Suppressor macrophage treated with lipopolysaccharide for 4 hours (primary cell): ENCODE measurements at regions not wholly inside any gene's neighbourhood (a gene's known extent, or its start where the extent isn't known, plus 50 kb on each side); places are given as distances from the start of the nearest gene placed in this dataset.
A peak's percentile ranks its signal among the peaks of the same experiment; 100 is the strongest.
"Not testable (repeated sequence)": the region's sequence is repeated elsewhere in the genome, so short reads cannot be mapped to it uniquely, and the experiment has no call there.

ENCODE experiments used
- DNase-seq: peaks from one replicate; pipeline ENCODE4 v3.0.0-alpha.2; 2020

- no peak for DNase-seq
These were observed 80.8 kb upstream of the PAX2 start for GRCh38 chr10:100664316-100665149.

- not testable (repeated sequence) for DNase-seq
These were observed 78.7 kb upstream of the PAX2 start for GRCh38 chr10:100666634-100667033.

- DNase-seq: no peak
These were observed 75.8 kb upstream of the PAX2 start for GRCh38 chr10:100669616-100670015.

GRCh38 chr10:100670368-100670767, 75.0 kb upstream of the PAX2 start:
- no peak for DNase-seq

DNA sequence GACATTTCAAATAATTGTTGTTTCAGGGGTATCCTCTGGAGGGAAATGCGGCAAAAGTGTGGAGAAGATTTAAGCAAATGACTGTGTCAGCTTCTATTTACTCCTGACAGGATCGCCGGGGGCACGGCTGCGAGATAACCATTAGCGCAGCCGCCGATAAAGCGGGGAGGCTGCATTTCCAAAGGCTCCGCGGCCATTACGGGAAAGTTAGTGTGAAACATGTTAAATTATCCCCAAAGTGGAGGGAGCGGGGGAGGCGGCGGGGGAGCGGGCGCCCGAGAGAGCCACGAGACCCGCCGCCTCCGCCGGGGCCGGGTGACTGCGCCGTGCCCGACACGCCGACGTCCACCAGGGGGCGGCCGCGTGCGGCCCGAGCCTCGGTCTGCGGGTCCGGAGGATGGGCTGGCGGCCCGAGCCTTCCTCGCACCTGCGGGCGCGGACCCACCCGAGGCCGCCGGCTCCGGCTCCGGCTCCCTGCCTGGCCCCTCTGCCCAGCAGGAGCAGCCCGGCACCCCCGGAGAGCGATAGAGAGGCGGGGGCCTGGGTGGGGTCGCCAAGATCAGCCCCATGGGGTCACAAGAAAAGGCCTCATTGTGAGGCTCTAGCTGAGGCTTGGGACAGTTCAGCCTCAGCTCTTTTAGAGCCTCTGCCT, 74.4 kb upstream of the PAX2 start:
- DNase-seq: peak; percentile 65

- no peak for DNase-seq
These were observed 73.2 kb upstream of the PAX2 start for GRCh38 chr10:100672199-100672598.

DNA sequence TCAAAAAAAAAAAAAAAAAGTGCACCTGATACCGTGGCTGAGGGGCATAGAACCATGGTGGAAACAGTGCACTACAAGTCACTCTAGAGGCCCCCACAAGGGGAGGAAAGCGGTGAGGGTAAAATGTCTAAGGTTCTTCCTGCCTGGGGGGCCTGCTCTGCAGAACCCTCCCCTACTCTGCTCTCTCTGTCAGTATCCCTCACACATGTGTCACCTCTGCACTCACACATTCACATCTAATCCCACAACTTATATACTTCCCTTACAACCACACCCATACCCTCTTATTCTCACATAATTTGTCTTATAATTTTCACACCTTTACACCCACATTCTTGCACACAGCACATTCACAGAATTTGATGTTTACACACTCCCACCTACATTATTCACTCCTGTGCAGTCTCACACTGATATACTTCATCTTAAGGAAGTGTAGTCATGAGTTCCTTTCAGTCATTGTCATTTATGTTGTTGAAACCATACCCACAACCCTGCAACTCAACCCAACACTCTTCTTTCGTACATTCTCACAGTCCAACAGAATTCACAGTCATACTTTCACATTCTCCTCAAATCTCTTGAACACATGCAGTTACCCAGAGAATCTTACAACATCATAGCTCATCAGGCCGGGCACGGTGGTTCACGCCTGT, 68.0 kb upstream of the PAX2 start:
- DNase-seq: no peak

DNA sequence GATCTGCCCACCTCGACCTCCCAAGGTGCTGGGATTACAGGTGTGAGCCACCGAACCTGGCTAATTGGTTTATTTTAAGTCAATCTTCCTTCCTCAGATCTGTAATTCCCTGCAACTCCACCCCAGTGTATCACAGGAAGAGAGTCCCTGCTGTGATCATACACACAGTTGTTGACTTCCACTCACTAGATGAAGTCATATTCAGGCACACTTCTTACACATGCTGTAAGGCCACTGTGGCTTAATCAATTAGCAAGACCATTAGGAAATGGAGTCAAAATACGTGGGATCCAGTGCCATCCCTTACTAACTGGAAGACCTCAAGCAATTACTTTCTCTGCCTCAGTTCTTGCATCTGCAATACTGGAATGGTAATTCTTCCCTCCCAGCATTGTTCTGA, 66.1 kb upstream of the PAX2 start:
- DNase-seq: no peak

- DNase-seq: no peak
These were observed 62.4 kb upstream of the PAX2 start for GRCh38 chr10:100683004-100683403.

- no peak for DNase-seq
These were observed 61.7 kb upstream of the PAX2 start for GRCh38 chr10:100683545-100684300.

DNA sequence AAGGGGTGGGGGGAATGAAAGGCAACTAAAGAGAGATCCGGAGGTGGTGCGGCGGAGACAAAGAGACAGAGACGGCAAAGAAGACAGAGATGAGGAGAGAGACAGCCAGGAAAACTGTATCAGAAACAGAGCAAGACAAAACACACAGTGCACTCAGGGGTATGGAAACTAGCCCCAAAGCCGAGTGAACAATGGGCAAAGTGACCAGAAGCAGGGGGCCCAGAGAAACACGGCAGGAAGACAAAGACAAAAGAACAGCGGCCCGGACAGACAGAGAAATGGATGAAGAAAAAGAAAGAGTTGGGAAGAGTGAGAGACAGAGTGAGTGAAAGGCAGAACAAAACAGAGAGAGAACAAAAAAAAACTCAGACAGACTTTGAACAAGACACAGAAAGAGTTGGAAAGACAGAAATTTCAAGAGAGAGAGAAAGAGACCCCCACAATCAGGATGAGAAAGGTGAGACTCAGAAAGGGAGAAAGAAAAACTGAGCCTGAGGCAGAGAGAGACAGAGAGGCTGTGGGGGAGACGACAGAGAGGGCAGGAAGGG, 60.6 kb upstream of the PAX2 start:
- DNase-seq: no peak

DNA sequence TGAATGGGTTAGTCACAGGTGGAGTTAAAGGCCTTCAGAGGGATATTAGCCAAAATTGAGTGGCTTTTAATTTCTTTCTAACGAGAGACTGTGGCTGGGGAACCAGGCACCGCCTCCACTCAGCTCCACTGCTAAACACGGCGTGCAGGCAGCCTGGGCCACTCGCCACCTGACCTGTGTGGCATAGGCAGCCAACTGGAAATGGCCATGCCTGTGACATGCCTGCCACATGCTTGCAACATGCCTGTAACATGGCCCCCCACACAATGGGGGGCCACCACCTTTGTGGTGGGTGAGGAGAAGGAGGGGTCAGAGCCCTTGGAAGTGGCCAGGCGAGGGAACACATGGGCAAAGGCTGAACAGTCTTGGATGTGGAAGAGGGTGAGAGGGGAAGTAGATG, 60.1 kb upstream of the PAX2 start:
- no peak for DNase-seq

DNA sequence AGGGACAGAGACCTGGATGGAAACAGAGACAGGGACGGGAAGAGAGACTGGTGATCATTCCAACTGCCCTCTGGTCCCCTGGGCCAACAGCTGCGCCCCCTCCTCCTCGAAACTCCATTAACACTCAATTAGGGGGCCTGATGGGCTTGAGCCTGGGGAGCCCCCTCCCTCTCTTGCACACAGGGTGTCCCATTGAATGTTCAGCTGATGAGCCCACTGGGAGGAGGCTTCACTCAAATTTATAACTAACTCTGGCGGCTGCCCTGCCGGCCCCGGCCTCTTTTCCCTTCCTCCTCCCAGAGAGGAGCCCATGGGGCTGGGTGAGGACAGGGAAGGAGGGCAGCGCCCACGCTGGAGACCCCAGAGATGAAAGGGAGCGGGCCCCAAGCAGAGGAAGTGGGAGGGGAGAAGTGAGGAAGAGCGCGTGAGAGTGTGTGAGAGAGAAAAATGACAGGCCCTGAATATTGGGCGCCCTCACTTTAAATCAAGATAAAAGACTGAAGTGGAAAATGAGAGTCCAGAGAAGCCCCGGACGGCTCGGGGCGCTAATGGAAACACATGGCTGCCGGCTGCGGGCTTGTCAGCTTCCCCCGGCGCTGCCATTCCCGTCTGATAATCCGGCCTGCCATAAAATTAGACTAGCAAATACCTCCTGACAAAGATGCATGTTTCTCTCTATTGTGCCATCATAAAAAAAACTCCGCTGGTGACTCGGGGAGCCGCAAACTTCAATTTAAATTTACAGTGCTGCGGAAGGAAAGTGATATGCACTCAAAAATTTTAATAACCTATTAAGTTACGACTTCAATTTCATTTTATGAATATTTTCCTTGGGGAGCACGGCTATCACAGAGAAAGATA, 58.0 kb upstream of the PAX2 start:
- DNase-seq: no peak

- DNase-seq: no peak
These were observed 57.2 kb upstream of the PAX2 start for GRCh38 chr10:100688201-100688600.

DNA sequence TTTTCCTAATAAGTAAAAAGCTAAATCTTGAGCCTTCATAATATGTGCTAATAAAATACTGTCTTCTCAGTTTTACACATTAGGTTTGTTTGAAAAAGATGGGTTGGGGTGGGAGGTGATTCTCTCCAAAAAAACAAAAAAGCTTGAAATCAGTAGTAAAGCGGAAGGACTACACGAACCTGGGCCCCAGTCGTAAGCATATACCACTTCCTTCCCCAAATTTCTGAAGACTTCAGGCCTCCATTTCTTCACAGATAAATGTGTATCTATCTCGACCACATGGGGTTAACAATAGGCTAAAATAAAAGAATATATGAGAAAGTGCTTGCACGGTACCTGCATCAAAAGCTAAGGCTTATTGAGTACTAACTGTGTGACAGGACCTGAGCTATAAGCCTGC, 51.6 kb upstream of the PAX2 start:
- no peak for DNase-seq
